ENCODE measurements at regions not wholly inside any gene's neighbourhood (a gene's known extent, or its start where the extent isn't known, plus 50 kb on each side); places are given as distances from the start of the nearest gene placed in this dataset.

GRCh38 chr3:19644405-19644804, 289.6 kb downstream of the EFHB start:
- TF ChIP-seq CTCF (IDR thresholded peaks at IDR 0.05 in 2 of 3, conservative IDR thresholded peaks at IDR 0.05 in 1 of 3; ENCODE audit: control insufficient read depth in 2 of 3, extremely low read depth in 1 of 3, insufficient read depth in 1 of 3, low read depth in 3 of 3, low read length in 3 of 3) (no peak), POLR2AphosphoS5 (IDR thresholded peaks at IDR 0.05; ENCODE audit: low read length) (no peak), CEBPB (IDR thresholded peaks at IDR 0.05; ENCODE audit: borderline replicate concordance in 1 of 2, low read depth in 2 of 2, low read length in 2 of 2) (no peak), JUND (IDR thresholded peaks at IDR 0.05; ENCODE audit: low read depth, low read length) (no peak), TAF1 (IDR thresholded peaks at IDR 0.05; ENCODE audit: borderline replicate concordance, low read depth, low read length) (no peak), PRDM15 (CRISPR knock-in tag; IDR thresholded peaks at IDR 0.05) (no peak), MAX (IDR thresholded peaks at IDR 0.05; ENCODE audit: low read depth, low read length) (no peak)
